GM19025 (cell line): ENCODE measurements at regions not wholly inside any gene's neighbourhood (a gene's known extent, or its start where the extent isn't known, plus 50 kb on each side); places are given as distances from the start of the nearest gene placed in this dataset.

Experiments
- ATAC-seq: cut with Tn5 transposase; IDR thresholded peaks from one replicate; pipeline ENCODE4 v1.9.1; 2021; ENCODE audit warnings: mild to moderate bottlenecking, low read depth, moderate library complexity; ENCODE audit not compliant: unreplicated experiment

GRCh38 chr10:117698809-117699208, 156.3 kb downstream of the EMX2 start:
- no peak for ATAC-seq

GRCh38 chr10:117699436-117700075, 157.0 kb downstream of the EMX2 start:
- no peak for ATAC-seq

DNA sequence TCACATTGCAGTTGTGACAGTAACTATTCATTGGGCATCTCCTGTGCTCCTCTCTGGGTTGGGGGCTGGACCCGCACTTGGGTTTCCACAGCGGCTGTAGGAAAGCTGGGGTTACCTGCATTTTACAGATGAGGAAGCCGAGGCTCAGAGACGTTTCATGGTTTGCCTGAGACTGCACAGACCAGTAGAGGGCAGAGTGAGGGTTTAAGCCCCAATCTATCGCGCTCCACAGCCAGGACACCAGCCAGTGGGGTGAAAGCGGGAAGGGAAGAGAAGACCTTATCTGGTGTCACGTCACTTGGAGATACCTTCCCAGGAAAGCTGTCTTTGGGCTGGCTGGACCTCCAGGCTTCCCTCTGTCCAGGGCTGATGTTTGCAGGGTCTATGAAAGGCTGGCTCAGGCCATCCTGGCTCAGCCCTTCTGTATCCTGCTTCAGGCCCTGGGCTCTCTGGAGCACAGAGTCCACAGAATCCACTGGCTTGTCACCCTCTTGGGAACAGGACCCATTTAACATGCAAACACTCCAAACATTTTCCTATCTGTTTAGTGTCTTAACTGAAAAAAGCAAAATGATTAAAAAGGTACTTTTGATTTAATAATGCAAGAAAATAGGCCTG, 167.7 kb downstream of the EMX2 start:
- no peak for ATAC-seq

GRCh38 chr10:117716889-117717288, 174.3 kb downstream of the EMX2 start:
- ATAC-seq, result no peak

DNA sequence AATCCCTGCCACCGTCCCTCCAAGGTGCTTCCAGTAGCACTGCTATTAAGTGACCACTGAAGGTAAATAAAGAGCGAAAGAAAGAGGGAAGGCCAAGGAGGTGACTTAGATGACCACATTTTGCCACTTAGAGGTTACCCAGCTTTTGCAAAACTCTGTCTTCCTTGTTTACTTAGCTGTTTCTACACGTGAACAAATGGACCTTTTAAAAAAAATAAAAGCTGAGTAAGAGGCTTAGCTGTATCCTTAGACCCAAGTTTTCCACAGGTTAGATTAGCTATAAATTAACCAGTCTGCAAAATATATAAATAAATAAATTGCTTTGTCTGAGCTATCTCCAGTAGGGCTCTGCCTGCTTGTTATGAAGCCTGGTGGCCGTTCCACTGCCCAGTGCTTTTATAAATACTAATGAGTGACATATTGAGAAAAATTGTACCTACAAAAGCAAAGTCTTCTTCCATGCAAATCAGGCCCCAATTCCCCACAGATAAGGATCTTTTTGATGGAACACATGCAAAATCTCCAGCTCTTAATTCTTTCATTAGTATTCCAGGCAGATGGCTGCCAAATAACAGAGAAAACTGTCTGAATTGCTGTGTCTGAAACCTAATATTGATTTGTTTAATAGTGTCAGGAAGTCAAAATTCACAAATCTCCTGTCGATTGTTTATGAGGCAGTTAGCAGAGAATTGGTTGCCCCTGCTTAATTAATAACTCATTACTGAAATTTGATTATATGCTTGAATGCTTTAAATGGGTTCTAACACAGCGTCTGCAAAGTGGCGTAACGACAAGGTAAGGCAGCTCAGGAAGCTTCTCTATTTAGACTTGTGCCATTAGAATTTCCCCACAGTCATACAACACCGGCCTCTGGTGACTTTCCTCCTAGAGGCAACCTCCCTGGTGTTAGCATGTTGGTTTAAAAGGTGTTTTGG, 176.7 kb downstream of the EMX2 start:
- no peak for ATAC-seq

- ATAC-seq, result no peak
These were observed 178.6 kb downstream of the EMX2 start for GRCh38 chr10:117720931-117721835.

- ATAC-seq, result no peak
These were observed 179.3 kb downstream of the EMX2 start for GRCh38 chr10:117721873-117722272.

GRCh38 chr10:117723343-117723742, 180.8 kb downstream of the EMX2 start:
- ATAC-seq, result no peak

DNA sequence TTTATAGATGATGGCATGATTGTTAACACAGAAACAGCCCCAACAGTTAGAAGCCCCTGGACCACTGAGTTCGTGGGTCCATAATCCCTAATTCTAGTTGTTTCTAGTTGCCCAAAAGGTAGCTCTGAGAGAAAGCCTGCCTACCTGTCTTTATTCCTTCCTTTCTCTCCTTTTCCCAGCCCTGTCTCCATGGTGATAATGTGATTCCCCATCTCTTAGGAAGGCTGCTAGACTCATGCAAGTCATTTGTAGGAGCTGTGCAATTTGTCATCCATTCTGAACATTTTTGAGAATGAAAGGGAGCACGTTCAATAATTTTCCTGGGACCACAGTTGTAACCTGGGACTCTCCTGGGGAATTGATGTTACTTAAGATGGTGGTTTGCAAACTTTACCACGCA, 183.4 kb downstream of the EMX2 start:
- ATAC-seq, result no peak

GRCh38 chr10:117726596-117727295, 184.2 kb downstream of the EMX2 start:
- ATAC-seq, result no peak

- ATAC-seq, result no peak
These were observed 184.9 kb downstream of the EMX2 start for GRCh38 chr10:117727421-117727820.

DNA sequence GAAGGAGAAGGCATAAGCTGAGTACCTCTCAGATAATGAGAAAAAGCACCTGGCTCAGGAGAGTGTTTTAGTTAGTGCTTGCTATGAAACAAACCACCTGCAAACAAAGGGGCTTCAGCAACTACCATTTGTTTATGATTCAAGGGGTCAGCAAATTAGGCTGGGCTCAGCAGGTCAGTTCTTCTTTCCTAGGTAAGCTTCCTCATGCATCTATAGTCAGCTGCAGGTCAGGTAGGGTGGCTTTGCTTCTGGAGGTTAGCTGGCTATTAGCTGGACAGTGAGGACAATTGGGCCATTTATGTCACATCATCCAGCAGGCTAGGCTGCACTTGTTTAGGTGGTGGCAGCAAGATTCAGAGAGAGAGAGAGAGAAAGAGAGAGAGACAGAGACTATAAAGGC, 185.5 kb downstream of the EMX2 start:
- no peak for ATAC-seq

DNA sequence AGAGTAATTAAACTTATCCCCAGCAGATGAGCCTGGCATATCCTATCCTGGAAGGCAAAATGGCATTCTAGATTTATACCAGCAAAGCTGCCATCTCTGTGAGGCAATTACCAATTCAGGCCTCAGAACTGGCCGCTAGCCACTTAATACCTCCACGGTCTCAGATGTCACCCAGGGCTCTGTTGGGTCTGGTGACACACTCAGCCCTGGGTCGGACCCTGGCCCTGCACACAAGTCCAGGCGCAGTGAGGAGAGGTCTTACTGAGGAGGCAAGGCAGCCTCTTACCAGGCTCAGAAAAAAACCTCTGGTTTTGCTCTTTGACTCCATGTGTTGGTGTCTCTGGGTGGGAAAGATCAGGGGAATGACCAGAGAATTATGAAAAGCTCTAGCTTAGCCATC, 186.6 kb downstream of the EMX2 start:
- ATAC-seq, result no peak

- no peak for ATAC-seq
These were observed 188.7 kb downstream of the EMX2 start for GRCh38 chr10:117731121-117731791.

DNA sequence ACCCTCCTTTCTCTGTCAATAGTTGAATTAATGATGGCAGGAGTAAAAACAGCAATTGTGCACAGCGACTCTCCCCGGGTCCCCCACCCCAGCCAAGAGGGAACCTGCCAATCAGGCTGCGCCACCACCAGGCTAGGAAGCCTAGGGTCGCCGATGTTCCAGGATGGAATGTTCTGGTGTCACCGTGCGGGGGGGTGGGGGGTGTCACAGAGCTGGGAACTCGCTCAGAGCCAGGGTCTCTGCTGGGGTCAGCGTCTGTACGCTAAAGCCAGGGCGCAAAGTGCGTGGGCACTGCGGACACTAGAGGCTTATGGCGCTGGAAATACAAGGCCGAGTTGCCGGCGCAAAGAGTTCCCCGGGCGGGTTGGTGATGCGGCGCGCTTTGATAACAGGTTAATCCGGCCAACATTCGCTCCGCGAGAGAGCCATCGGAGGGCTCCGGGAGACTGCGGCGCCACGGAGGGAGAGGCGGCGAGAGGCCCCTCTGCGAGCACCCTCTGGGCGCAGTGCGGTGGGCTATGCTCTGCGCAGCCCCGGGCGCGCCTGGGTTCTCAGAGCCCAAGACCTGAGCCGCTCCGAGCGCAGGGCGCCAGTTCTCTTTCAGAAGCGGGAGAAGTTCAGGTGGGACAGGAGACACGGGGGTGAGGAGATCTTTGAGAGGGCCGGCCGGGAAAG, 192.3 kb downstream of the EMX2 start:
- ATAC-seq, result no peak

DNA sequence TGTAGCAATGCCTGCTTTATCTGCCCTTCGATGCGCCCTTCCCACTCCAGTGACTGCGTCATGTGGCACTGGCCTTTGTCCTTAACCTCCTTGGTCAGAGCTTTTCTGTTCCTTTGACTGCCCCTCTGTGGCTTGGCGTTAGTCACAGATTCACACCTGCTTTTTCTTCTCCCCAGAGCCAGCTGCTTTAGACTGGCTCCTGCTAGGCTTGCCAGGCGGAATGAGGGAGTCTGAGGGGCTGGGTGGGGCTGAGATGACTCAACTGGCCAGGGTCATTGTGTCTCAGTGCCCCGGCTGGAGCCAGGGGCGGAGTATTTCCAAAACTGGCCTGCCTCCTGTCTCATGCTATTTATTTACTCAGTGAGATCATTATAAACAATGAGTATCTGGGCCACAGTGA, 194.1 kb downstream of the EMX2 start:
- ATAC-seq, result no peak

DNA sequence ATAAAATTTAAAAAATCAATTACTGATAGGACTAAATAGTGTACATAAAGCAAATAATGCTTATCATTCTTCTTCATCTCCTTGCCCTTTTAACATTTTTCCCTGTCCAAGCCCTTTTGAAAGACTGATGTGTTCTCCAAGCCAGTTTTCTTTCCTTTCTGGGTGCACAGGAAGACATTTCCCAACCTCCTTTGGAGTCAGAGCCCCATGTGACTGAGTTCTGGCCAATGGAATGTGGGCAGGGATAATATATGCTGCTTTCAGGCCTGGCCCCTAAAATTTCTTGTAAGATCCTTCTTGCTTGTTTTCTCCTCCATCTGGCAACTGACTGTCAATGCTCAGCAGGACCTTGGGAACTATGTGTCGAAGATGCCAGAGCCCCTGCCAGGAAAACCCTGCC, 197.5 kb downstream of the EMX2 start:
- ATAC-seq, result no peak

GRCh38 chr10:117740691-117741222, 198.2 kb downstream of the EMX2 start:
- ATAC-seq, result no peak

GRCh38 chr10:117741524-117741923, 199.0 kb downstream of the EMX2 start:
- ATAC-seq, result no peak
